ENCODE measurements at regions not wholly inside any gene's neighbourhood (a gene's known extent, or its start where the extent isn't known, plus 50 kb on each side); places are given as distances from the start of the nearest gene placed in this dataset.
A peak's percentile ranks its signal among the peaks of the same experiment; 100 is the strongest.
"Not testable (repeated sequence)": the region's sequence is repeated elsewhere in the genome, so short reads cannot be mapped to it uniquely, and the experiment has no call there.

DNA sequence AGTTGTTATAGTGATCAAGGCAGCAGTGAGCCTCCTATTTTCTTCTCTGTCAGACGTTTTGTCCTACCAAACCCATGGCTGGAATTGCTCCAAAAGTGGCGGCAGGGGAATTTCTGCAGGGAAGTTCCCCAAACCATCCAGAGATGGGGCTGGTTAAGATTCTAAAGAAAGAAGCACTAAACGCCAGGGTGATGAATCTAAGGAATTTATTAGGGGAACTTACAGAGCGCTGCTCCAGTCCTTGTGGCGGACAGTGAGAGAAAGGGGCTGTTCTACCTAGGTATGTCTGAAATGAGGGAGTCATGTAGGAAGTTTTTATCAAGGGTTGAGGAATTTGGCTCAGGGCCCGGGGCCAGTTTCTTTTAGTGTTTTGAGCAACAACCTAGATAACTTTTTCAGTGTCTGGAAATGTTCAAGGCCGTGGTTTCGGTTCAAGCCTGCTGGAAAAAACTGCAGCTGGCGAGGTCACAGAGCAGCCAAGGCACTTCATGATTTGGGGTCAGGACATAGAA, 222.4 kb upstream of the B3GALT2 start:
- no peak for ATAC-seq
- Mint-ChIP-seq H3K4me3 (no peak overlapping the region), H3K9me3 (ENCODE audit: low read depth) (peaks cover 4% of the 10 kb centered on the region), H3K36me3 (ENCODE audit: low read depth) (peaks cover 4% of the 10 kb centered on the region), H3K27ac (no peak overlapping the region), H3K4me1 (peaks cover 33% of the 10 kb centered on the region), H3K27me3 (no peaks in the 10 kb centered on the region)
- CTCF ChIA-PET = interaction anchor here (0.6 to 1.8 kb wide), 2 partner anchors 218 to 254 kb away, joined by 3 to 4 read pairs; no protein-coding TSS in a partner anchor
- intact Hi-C loops (cut with DNase I, micrococcal nuclease) = loop anchor here in 1 of 2 experiments (5.0 kb wide), 1 partner anchor 227 kb away; no protein-coding TSS in a partner anchor
- POLR2A ChIA-PET = interaction anchor here (0.5 kb wide), 1 partner anchor 41 kb away, joined by 3 read pairs; no protein-coding TSS in a partner anchor
- peak; percentile 20 for DNase-seq

DNA sequence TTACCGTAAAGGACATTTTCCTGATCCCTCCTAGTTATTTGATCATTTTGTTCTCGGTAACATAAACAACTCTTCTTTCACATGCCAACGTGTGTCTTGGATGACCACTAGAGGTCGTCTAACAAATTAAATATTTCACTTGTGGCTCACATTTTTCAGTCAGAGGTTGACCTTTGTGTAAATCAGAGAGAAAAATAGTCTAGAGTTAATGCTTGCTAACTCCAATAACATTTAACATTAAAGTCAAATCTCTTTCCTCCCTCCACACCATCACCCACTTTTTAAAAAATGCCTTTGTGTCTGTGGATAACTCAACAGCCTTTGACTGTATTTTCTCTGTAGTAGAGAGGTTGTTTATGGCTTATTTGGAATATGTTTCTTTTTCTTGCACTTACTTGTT, 220.5 kb upstream of the B3GALT2 start:
- ATAC-seq (no peak), DNase-seq (no peak)
- intact Hi-C loops (cut with DNase I, micrococcal nuclease) = loop anchor here (1.0 to 5.0 kb wide), 3 partner anchors 225 to 888 kb away; no protein-coding TSS in a partner anchor
- POLR2A ChIA-PET = no interaction called here
- CTCF ChIA-PET = interaction anchor here (0.7 kb wide), 1 partner anchor 618 kb away, joined by 3 read pairs; no protein-coding TSS in a partner anchor
- peaks cover 24% of the 10 kb centered on the region for H3K4me1 Mint-ChIP-seq
- H3K27ac Mint-ChIP-seq = no peak overlapping the region
- H3K9me3 Mint-ChIP-seq (ENCODE audit: low read depth) = no peaks in the 10 kb centered on the region
- no peaks in the 10 kb centered on the region for H3K36me3 Mint-ChIP-seq (ENCODE audit: low read depth)
- H3K27me3 Mint-ChIP-seq = no peaks in the 10 kb centered on the region
- H3K4me3 Mint-ChIP-seq = no peak overlapping the region

DNA sequence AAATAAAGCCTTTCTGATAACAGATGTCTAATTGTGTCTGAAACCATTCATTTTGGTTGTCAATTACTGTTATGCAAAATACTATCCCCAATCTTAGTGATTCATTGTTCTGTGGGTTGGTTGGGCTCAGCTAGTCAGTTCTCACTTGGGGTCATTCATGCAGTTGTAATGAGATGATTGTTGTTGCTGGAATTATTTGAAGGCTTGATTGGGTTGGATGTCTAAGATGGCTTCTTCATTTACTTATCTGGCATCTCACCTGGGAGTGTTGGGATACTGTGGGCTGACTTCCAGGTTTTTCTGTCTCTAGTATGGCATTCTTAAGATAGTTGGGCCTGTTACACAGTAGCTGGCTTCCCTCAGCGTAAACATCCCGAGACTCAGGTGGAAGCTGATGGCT, 217.8 kb upstream of the B3GALT2 start:
- intact Hi-C loops (cut with DNase I, micrococcal nuclease) = no loop called here
- no peak for ATAC-seq
- DNase-seq = no peak
- Mint-ChIP-seq H3K36me3 (ENCODE audit: low read depth) (no peaks in the 10 kb centered on the region), H3K27me3 (no peaks in the 10 kb centered on the region), H3K4me1 (peaks cover 15% of the 10 kb centered on the region), H3K4me3 (no peak overlapping the region), H3K9me3 (ENCODE audit: low read depth) (no peaks in the 10 kb centered on the region), H3K27ac (no peak overlapping the region)
- POLR2A ChIA-PET = no interaction called here
- CTCF ChIA-PET = interaction anchor here (0.6 to 1.3 kb wide), 2 partner anchors 267 to 575 kb away, joined by 3 read pairs; no protein-coding TSS in a partner anchor

DNA sequence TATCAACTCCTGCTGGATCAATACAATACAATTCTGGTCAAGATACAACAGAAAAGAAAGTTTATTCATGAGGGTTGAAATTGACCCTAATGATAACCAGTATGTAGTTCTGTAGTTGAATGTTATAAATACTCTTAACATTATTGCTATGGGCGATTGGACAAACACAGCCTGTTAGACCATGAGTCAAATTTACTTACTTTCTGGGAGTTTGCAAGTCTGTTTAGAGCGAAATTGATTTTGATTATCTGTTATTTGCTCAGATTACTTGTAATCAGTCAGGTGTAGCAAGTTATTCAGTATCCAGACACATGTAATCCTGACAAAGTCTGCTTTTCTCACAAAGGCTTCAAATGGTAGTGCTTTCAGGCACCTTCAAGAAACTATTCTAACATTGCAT, 216.6 kb upstream of the B3GALT2 start:
- ATAC-seq = no peak
- no peak for DNase-seq
- no peaks in the 10 kb centered on the region for H3K9me3 Mint-ChIP-seq (ENCODE audit: low read depth)
- no peaks in the 10 kb centered on the region for H3K36me3 Mint-ChIP-seq (ENCODE audit: low read depth)
- ChIA-PET POLR2A (no interaction called here), CTCF (no interaction called here)
- H3K27me3 Mint-ChIP-seq = no peaks in the 10 kb centered on the region
- peaks cover 15% of the 10 kb centered on the region for H3K4me1 Mint-ChIP-seq
- H3K27ac Mint-ChIP-seq = no peak overlapping the region
- intact Hi-C loops (cut with DNase I, micrococcal nuclease) = no loop called here
- H3K4me3 Mint-ChIP-seq = no peak overlapping the region

DNA sequence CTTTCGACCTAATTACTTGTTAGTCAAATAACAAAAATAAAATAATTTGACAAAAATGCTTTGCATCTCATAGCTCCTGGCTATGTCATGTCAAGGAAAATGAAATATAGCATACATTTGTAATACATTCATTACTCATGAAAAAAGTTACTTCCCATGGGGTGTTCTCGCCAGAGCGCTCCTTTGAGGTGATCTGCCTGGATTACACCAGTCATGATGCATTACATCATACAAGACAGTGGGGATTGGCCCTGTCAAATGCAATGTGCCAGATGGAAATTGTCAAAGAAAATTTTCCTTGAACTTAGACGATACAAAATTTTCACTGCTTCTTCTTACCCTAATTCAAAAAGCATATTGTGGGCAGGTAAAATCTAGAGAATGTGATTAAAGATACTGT, 215.6 kb upstream of the B3GALT2 start:
- Mint-ChIP-seq H3K27me3 (no peaks in the 10 kb centered on the region), H3K4me1 (peaks cover 13% of the 10 kb centered on the region), H3K27ac (no peak overlapping the region), H3K9me3 (ENCODE audit: low read depth) (no peaks in the 10 kb centered on the region), H3K4me3 (no peak overlapping the region), H3K36me3 (ENCODE audit: low read depth) (no peaks in the 10 kb centered on the region)
- ATAC-seq (no peak), DNase-seq (no peak)
- POLR2A ChIA-PET = no interaction called here
- CTCF ChIA-PET = no interaction called here
- intact Hi-C loops (cut with DNase I, micrococcal nuclease) = no loop called here

DNA sequence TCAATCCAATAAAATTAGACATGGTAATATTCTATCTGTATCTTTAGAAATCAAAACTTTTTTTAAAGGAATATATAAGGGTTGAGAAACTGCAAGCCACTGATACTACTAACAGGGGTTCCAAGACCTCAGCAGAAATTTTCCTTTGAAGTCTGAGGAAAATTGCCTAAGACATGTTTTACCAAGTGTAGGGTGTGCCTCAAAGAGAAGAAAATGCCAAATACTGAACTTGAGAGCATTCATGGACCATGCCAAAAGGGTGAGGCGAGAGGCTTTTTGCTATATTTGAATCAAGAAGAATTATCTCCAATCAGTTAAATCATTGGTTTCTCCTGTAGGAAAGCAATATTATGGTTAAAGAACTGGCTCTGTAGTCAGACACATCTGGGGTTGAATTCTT, 207.9 kb upstream of the B3GALT2 start:
- H3K27me3 Mint-ChIP-seq = no peaks in the 10 kb centered on the region
- intact Hi-C loops (cut with DNase I, micrococcal nuclease) = no loop called here
- DNase-seq = no peak
- POLR2A ChIA-PET = no interaction called here
- H3K4me1 Mint-ChIP-seq = peaks cover 5% of the 10 kb centered on the region
- H3K36me3 Mint-ChIP-seq (ENCODE audit: low read depth) = no peaks in the 10 kb centered on the region
- H3K27ac Mint-ChIP-seq = no peak overlapping the region
- CTCF ChIA-PET = no interaction called here
- no peak for ATAC-seq
- peaks cover 4% of the 10 kb centered on the region for H3K9me3 Mint-ChIP-seq (ENCODE audit: low read depth)
- no peak overlapping the region for H3K4me3 Mint-ChIP-seq

DNA sequence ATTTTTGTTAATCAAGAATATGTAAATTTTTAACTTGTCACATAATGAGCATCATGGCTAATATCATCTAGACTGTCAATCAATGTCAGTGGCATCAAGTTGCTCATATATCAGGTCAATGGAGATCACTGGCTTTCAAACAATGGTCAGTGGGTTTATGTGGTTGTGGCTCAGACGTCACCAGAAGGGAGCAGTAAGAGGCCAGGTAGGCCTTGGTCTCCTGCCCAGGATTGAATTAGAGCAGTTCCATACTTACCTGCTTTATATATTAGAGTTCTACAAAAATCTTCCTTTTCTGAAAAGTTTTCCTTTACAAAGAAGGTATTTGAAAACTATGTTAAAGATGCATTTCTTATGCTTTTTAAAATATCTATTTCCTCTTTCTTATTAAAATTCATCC, 206.3 kb upstream of the B3GALT2 start:
- CTCF ChIA-PET = no interaction called here
- intact Hi-C loops (cut with DNase I, micrococcal nuclease) = no loop called here
- H3K27ac Mint-ChIP-seq = no peak overlapping the region

DNA sequence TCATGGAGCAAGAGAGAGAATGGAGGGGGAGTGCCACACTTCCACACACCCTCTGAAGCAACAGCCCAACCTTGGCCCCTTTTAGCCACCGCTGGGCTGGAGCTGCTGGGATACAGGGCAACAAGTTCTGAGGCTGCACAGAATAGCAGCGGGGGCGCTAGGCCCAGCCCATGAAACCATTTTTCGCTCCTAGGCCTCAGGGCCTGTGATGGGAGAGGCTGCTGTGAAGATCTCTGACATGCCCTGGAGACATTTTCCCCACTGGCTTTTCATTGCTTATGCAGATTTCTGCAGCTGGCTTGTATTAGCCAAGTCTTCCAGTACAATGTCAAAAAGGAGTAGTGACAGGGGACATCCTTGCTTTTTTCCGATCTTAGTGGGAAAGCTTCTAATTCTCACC, 202.3 kb upstream of the B3GALT2 start:
- Mint-ChIP-seq H3K4me1 (no peaks in the 10 kb centered on the region), H3K27me3 (no peaks in the 10 kb centered on the region), H3K36me3 (ENCODE audit: low read depth) (no peaks in the 10 kb centered on the region), H3K9me3 (ENCODE audit: low read depth) (peaks cover 3% of the 10 kb centered on the region), H3K27ac (no peak overlapping the region), H3K4me3 (no peak overlapping the region)
- no peak for DNase-seq
- intact Hi-C loops (cut with DNase I, micrococcal nuclease) = no loop called here
- CTCF ChIA-PET = interaction anchor here (0.7 kb wide), 1 partner anchor 474 kb away, joined by 3 read pairs; no protein-coding TSS in a partner anchor
- ATAC-seq = no peak
- POLR2A ChIA-PET = no interaction called here

More for the DNA sequence above, 206.3 kb upstream of the B3GALT2 start:
- Mint-ChIP-seq H3K36me3 (ENCODE audit: low read depth) (no peaks in the 10 kb centered on the region), H3K9me3 (ENCODE audit: low read depth) (peaks cover 4% of the 10 kb centered on the region), H3K4me1 (peaks cover 5% of the 10 kb centered on the region), H3K4me3 (no peak overlapping the region), H3K27me3 (no peaks in the 10 kb centered on the region)
- DNase-seq (no peak), ATAC-seq (no peak)
- POLR2A ChIA-PET = no interaction called here

DNA sequence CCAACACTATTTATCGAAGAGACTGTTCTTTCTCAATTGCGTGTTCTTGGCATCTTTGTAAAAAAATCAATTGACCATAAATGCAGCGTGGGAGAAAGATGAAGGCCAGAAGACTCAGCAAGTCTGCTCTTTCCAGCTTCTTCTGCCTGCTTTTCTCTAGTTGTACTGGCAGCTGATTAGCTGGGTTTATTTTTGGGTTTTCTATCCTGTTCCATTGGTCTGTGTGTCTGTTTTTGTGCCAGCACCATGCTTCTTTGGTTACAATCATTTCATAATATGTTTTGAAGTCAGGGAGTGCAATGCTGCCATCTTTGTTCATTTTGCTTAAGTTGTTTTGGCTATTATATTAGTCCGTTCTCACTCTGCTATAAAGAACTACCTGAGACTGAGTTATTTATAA, 201.8 kb upstream of the B3GALT2 start:
- no peaks in the 10 kb centered on the region for H3K4me1 Mint-ChIP-seq
- no peak overlapping the region for H3K4me3 Mint-ChIP-seq
- no peaks in the 10 kb centered on the region for H3K36me3 Mint-ChIP-seq (ENCODE audit: low read depth)
- no peaks in the 10 kb centered on the region for H3K27me3 Mint-ChIP-seq
- ChIA-PET POLR2A (no interaction called here), CTCF (no interaction called here)
- no peak overlapping the region for H3K27ac Mint-ChIP-seq
- ATAC-seq (no peak), DNase-seq (no peak)
- peaks cover 3% of the 10 kb centered on the region for H3K9me3 Mint-ChIP-seq (ENCODE audit: low read depth)
- intact Hi-C loops (cut with DNase I, micrococcal nuclease) = no loop called here

DNA sequence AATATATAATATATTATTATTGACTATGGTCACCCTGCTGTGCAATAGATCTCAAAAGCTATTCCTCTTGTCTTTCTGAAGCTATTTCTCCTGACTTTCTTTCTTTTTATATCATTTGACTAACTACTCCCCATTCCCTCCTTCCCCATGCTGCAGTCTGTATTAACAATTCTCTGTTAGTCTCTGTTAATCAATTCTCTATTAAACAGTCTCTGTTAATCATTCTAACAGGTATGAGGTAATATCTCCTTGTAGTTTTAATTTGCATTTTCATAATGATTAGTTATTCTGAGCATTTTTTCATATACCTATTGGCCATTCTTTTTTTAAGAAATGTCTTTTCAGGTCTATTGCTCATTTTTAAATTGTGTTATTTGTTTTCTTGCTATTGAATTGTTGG, 201.0 kb upstream of the B3GALT2 start:
- Mint-ChIP-seq H3K27ac (no peak overlapping the region), H3K36me3 (ENCODE audit: low read depth) (no peaks in the 10 kb centered on the region), H3K4me3 (no peak overlapping the region), H3K9me3 (ENCODE audit: low read depth) (peaks cover 3% of the 10 kb centered on the region), H3K27me3 (no peaks in the 10 kb centered on the region), H3K4me1 (no peaks in the 10 kb centered on the region)
- POLR2A ChIA-PET = no interaction called here
- CTCF ChIA-PET = no interaction called here
- DNase-seq = no peak
- intact Hi-C loops (cut with DNase I, micrococcal nuclease) = no loop called here
- ATAC-seq = no peak

DNA sequence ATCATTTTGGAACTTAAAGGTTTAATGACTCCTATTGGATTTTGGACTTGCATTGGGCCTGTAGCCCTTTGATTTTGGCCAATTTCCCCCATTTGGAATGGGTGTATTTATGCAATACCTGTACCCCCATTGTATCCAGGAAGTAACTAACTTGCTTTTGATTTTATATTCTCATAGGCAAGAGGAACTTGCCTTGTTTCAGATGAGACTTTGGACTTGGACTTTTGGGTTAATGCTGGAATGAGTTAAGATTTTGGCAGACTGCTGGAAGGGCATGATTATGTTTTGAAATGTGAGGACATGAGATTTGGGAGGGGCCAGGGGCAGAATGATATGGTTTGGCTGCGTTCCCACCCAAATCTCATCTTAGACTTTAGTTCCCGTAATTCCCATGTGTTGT, 192.0 kb upstream of the B3GALT2 start:
- CTCF ChIA-PET = not testable (repeated sequence)

DNA sequence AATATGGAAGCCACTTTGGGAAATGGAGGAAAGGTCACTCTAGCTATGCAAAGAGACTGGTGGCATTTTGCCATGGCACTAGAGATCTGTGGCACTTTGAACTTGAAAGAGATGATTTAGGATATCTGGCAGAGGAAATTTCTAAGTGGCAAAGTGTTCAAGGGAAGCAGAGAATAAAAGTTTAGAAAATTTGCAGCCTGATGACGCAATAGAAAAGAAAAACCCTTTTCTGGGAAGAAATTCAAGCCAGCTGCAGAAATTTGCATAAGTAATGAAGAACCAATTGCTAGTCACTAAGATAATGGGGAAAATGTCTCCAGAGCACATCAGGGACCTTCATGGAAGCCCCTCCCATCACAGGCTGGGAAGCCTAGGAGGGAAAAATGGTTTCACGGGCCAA, 191.1 kb upstream of the B3GALT2 start:
- no peaks in the 10 kb centered on the region for H3K4me1 Mint-ChIP-seq
- no peaks in the 10 kb centered on the region for H3K9me3 Mint-ChIP-seq (ENCODE audit: low read depth)
- no peaks in the 10 kb centered on the region for H3K36me3 Mint-ChIP-seq (ENCODE audit: low read depth)
- no peak overlapping the region for H3K4me3 Mint-ChIP-seq
- no peak for DNase-seq
- CTCF ChIA-PET = no interaction called here
- H3K27me3 Mint-ChIP-seq = no peaks in the 10 kb centered on the region
- POLR2A ChIA-PET = no interaction called here
- ATAC-seq = no peak
- no peak overlapping the region for H3K27ac Mint-ChIP-seq
- intact Hi-C loops (cut with DNase I, micrococcal nuclease) = no loop called here

More for the DNA sequence above, 192.0 kb upstream of the B3GALT2 start:
- ATAC-seq; H3K9me3 Mint-ChIP-seq (ENCODE audit: low read depth); H3K4me3 Mint-ChIP-seq; H3K27me3 Mint-ChIP-seq; H3K27ac Mint-ChIP-seq; DNase-seq; H3K4me1 Mint-ChIP-seq; H3K36me3 Mint-ChIP-seq (ENCODE audit: low read depth); intact Hi-C loops (cut with DNase I, micrococcal nuclease); POLR2A ChIA-PET: not testable (repeated sequence)

DNA sequence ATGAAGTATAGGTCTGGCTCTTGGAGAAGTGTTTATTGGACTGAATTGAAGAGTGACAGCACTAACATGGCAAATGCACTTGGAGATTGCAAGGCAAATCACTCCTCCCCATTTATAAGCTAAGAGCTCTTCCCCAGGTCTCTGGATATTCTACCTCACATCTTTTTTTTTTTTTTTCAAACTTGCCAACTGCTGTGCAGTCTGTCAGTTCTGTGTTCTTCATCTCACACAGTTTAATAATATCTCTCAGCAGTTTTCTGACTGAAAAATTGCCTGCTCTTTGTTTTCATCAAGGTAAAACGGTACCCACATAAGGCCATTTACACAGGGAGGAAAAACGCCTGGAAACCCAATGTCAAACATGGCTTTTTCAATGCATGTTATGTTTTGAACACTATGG, 186.1 kb upstream of the B3GALT2 start:
- POLR2A ChIA-PET = no interaction called here
- CTCF ChIA-PET = interaction anchor here (0.6 kb wide), 1 partner anchor 115 kb away, joined by 3 read pairs; no protein-coding TSS in a partner anchor

More for the DNA sequence above, 186.1 kb upstream of the B3GALT2 start:
- intact Hi-C loops (cut with DNase I, micrococcal nuclease) = no loop called here
- peaks cover 3% of the 10 kb centered on the region for H3K4me1 Mint-ChIP-seq
- no peak overlapping the region for H3K4me3 Mint-ChIP-seq
- H3K36me3 Mint-ChIP-seq (ENCODE audit: low read depth) = no peaks in the 10 kb centered on the region
- no peak overlapping the region for H3K27ac Mint-ChIP-seq
- DNase-seq (no peak), ATAC-seq (no peak)
- no peaks in the 10 kb centered on the region for H3K9me3 Mint-ChIP-seq (ENCODE audit: low read depth)
- no peaks in the 10 kb centered on the region for H3K27me3 Mint-ChIP-seq
